Prostate gland (tissue), 2 donors: ENCODE measurements at regions not wholly inside any gene's neighbourhood (a gene's known extent, or its start where the extent isn't known, plus 50 kb on each side); places are given as distances from the start of the nearest gene placed in this dataset.

ENCODE experiments used
- POLR2A ChIP-seq: fragments of 450-650 bp; IDR thresholded peaks from one replicate; pipeline ENCODE4 v1.6.1; 2016; ENCODE audit warnings: antibody characterized with exemption, mild to moderate bottlenecking
- POLR2AphosphoS5 ChIP-seq: sonication (generic); formaldehyde crosslinking; IDR thresholded peaks from one replicate; pipeline ENCODE4 v1.6.1; 2017; ENCODE audit warnings: antibody characterized with exemption
- TF ChIP-seq, protein P1 (sequence below), 4 experiments: fragments of 200-600 bp in 2 of 4; fragments of 450-650 bp in 2 of 4; sonication (generic) in 2 of 4; IDR thresholded peaks; 1 replicate in 3 of 4; 2 replicates in 1 of 4; pipeline ENCODE4 v1.5.1; 2016 to 2019; ENCODE audit warnings: antibody characterized with exemption in 4 of 4, mild to moderate bottlenecking in 2 of 4, moderate library complexity in 2 of 4

DNA sequence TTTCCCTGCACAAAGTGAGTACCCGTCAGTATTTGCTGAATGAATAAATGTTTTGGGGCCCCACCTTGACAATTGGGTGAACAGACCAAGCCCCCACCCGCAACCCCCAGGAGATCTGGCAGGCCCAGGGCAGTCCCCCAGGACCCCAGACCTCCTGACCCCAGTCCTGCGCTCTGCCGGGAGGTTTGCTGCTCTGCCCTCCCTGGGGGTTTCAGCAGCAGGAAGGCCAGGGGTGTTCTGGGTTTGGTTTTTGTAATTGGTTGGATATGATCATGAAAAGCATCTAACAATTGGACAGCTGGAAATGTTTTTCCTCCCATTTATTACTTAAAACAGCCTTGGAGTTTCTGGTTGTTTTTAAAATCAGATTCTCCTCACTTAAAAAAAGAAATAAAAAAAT, 193.8 kb downstream of the URI1 start:
- TF ChIP-seq, protein P1, sequence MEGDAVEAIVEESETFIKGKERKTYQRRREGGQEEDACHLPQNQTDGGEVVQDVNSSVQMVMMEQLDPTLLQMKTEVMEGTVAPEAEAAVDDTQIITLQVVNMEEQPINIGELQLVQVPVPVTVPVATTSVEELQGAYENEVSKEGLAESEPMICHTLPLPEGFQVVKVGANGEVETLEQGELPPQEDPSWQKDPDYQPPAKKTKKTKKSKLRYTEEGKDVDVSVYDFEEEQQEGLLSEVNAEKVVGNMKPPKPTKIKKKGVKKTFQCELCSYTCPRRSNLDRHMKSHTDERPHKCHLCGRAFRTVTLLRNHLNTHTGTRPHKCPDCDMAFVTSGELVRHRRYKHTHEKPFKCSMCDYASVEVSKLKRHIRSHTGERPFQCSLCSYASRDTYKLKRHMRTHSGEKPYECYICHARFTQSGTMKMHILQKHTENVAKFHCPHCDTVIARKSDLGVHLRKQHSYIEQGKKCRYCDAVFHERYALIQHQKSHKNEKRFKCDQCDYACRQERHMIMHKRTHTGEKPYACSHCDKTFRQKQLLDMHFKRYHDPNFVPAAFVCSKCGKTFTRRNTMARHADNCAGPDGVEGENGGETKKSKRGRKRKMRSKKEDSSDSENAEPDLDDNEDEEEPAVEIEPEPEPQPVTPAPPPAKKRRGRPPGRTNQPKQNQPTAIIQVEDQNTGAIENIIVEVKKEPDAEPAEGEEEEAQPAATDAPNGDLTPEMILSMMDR (IDR thresholded peaks at IDR 0.05), result no peak
- TF ChIP-seq POLR2AphosphoS5, result no peak
- no peak for TF ChIP-seq POLR2A
